A549 (cell line): ENCODE measurements at regions not wholly inside any gene's neighbourhood (a gene's known extent, or its start where the extent isn't known, plus 50 kb on each side); places are given as distances from the start of the nearest gene placed in this dataset.

Experiments used
- ATAC-seq, 2 experiments: fragments of 200-7000 bp in 1 of 2; fragments of >200 bp in 1 of 2; cut with Nextera tagmentation in 1 of 2; cut with Tn5 transposase in 1 of 2; 3 replicates each; pipeline versions ENCODE4 v1.8.0 to v1.9.1; 2018 to 2020; ENCODE audit warnings: mild to moderate bottlenecking in 1 of 2, moderate library complexity in 1 of 2
- CTCF ChIA-PET: fragments of 300-600 bp; sonication (Branson Sonifier 250); formaldehyde crosslinking; extraction: SDS; loops from one replicate; lab custom pipeline; 2021; ENCODE audit warnings: antibody characterized with exemption, inconsistent platforms; lab: Yijun Ruan, JAX
- POLR2A ChIA-PET: fragments of 350-600 bp; formaldehyde crosslinking; extraction: SDS; loops from one replicate; lab custom pipeline; 2021; ENCODE audit warnings: antibody characterized with exemption, inconsistent platforms; lab: Yijun Ruan, JAX
- DNase-seq, 2 experiments: peaks; one replicate each; pipeline versions ENCODE4 v3.0.0 to v3.0.0-alpha.2; 2011 to 2016; ENCODE audit warnings: low read depth in 1 of 2, low spot score in 1 of 2
- FAIRE-seq: peaks from 2 replicates; lab custom pipeline; 2011; peaks lifted over from hg19 to GRCh38; lab: Jason Lieb, UNC
- H3K27ac ChIP-seq, 2 experiments: fragments of >200 bp; sonication (Bioruptor Twin); formaldehyde crosslinking; 3 replicates each; pipeline ENCODE4 v1.5.1; 2016 to 2017
- H3K4me1 ChIP-seq: fragments of >200 bp; sonication (Bioruptor Twin); formaldehyde crosslinking; 3 replicates; pipeline ENCODE4 v1.6.1; 2016
- H3K4me2 ChIP-seq: fragments of >200 bp; sonication (Bioruptor Twin); formaldehyde crosslinking; 3 replicates; pipeline ENCODE4 v1.6.1; 2016
- H3K4me3 ChIP-seq: fragments of >200 bp; sonication (Bioruptor Twin); formaldehyde crosslinking; 3 replicates; pipeline ENCODE4 v1.5.1; 2016
- H3K9me3 ChIP-seq: fragments of >200 bp; sonication (Bioruptor Twin); formaldehyde crosslinking; 3 replicates; pipeline ENCODE4 v1.6.1; 2016
- ATOH8 ChIP-seq: fragments of 250-450 bp; sonication (Bioruptor Pico); IDR thresholded peaks from 2 replicates; pipeline ENCODE4 v1.5.0; 2020; ENCODE audit warnings: low read depth, mild to moderate bottlenecking, moderate library complexity
- CBX2 ChIP-seq: fragments of 200-600 bp; sonication (generic); IDR thresholded peaks from 2 replicates; pipeline ENCODE4 v1.6.1; 2016; ENCODE audit warnings: low read depth, mild to moderate bottlenecking, borderline replicate concordance
- CBX8 ChIP-seq: fragments of 200-600 bp; sonication (generic); IDR thresholded peaks from 2 replicates; pipeline ENCODE4 v1.6.1; 2016
- CEBPB ChIP-seq, 2 experiments: fragments of >200 bp in 1 of 2; sonication (Bioruptor Twin) in 1 of 2; formaldehyde crosslinking in 1 of 2; IDR thresholded peaks; 2 replicates each; pipeline ENCODE4 v1.6.1; 2012 to 2016
- EP300 ChIP-seq, 2 experiments: fragments of >200 bp; sonication (Bioruptor Twin); formaldehyde crosslinking; IDR thresholded peaks; 2 replicates in 1 of 2; 3 replicates in 1 of 2; pipeline ENCODE4 v1.6.1; 2016 to 2017
- FOSB ChIP-seq: fragments of 250-450 bp; sonication (Bioruptor Pico); IDR thresholded peaks from 2 replicates; pipeline ENCODE4 v1.5.0; 2020; ENCODE audit warnings: mild to moderate bottlenecking, moderate library complexity
- FOSL2 ChIP-seq, 2 experiments: fragments of 450-650 bp in 1 of 2; fragments of >200 bp in 1 of 2; sonication (Bioruptor Twin) in 1 of 2; formaldehyde crosslinking; IDR thresholded peaks; 2 replicates each; pipeline versions ENCODE4 v1.5.0 to v1.6.1; 2016 to 2020; ENCODE audit warnings: mild to moderate bottlenecking in 1 of 2, moderate library complexity in 1 of 2
- HDAC2 ChIP-seq: fragments of 200-600 bp; sonication (generic); IDR thresholded peaks from 2 replicates; pipeline ENCODE4 v1.6.1; 2016
- HES2 ChIP-seq: fragments of >200 bp; sonication (Bioruptor Twin); formaldehyde crosslinking; IDR thresholded peaks from 2 replicates; pipeline ENCODE4 v1.6.1; 2016
- HOXB13 ChIP-seq: fragments of 250-450 bp; sonication (Bioruptor Pico); IDR thresholded peaks from 2 replicates; pipeline ENCODE4 v1.5.0; 2020; ENCODE audit warnings: low read depth, mild to moderate bottlenecking, moderate library complexity
- NPAS2 ChIP-seq: fragments of 250-450 bp; sonication (Bioruptor Pico); IDR thresholded peaks from 2 replicates; pipeline ENCODE4 v1.8.0; 2022; ENCODE audit warnings: mild to moderate bottlenecking, moderate library complexity, borderline replicate concordance
- NR3C1 ChIP-seq: fragments of >200 bp; sonication (Bioruptor Twin); formaldehyde crosslinking; IDR thresholded peaks from 3 replicates; pipeline ENCODE4 v1.6.1; 2017
- POLR2AphosphoS2 ChIP-seq: conservative IDR thresholded peaks from 2 replicates; pipeline ENCODE4 v1.6.1; 2012; ENCODE audit warnings: low read length, improper control_type of control experiment, inconsistent platforms
- RCOR1 ChIP-seq: fragments of 150-350 bp; IDR thresholded peaks from 2 replicates; pipeline ENCODE4 v1.6.1; 2014; ENCODE audit warnings: antibody characterized with exemption, low read length, low read depth
- RFX5 ChIP-seq: fragments of 450-650 bp; IDR thresholded peaks from 2 replicates; pipeline ENCODE4 v1.7.1; 2014; ENCODE audit warnings: antibody characterized with exemption, mild to moderate bottlenecking, moderate library complexity
- RNF2 ChIP-seq: fragments of 200-600 bp; sonication (generic); IDR thresholded peaks from 2 replicates; pipeline ENCODE4 v1.6.1; 2016; ENCODE audit warnings: low read depth, mild to moderate bottlenecking, antibody characterized with exemption, moderate library complexity, borderline replicate concordance
- TP53 ChIP-seq: fragments of 250-450 bp; sonication (Bioruptor Pico); IDR thresholded peaks from 2 replicates; pipeline ENCODE4 v1.5.0; 2021; ENCODE audit warnings: mild to moderate bottlenecking, moderate library complexity
- ZFP36 ChIP-seq: fragments of 450-650 bp; IDR thresholded peaks from 2 replicates; pipeline ENCODE4 v1.6.1; 2014; ENCODE audit warnings: borderline replicate concordance; ENCODE audit not compliant: partially characterized antibody
- WGBS: methylation state at CpG from one replicate; pipeline ENCODE4 v1.1.6; 2017; ENCODE audit errors: missing lambda C conversion rate; 5-methylcytosine and 5-hydroxymethylcytosine counted together
- TF ChIP-seq, protein P1 (sequence below): fragments of 250-450 bp; sonication (Bioruptor Pico); IDR thresholded peaks from 2 replicates; pipeline ENCODE4 v1.5.0; 2021; ENCODE audit warnings: mild to moderate bottlenecking, moderate library complexity, borderline replicate concordance
- TF ChIP-seq, protein P2 (sequence below): fragments of 450-650 bp; IDR thresholded peaks from 2 replicates; pipeline ENCODE4 v1.6.1; 2014; ENCODE audit warnings: antibody characterized with exemption

GRCh38 chr6:40282986-40283385 is 304.2 kb downstream of the LRFN2 start:
- Histone ChIP-seq H3K9me3 (no peaks in the 10 kb centered on the region), H3K4me2 (no peak overlapping the region), H3K4me3 (no peak overlapping the region), H3K27ac (no peak overlapping the region), H3K4me1 (no peaks in the 10 kb centered on the region)
- ATAC-seq (no peak), FAIRE-seq (no peak), DNase-seq (no peak)
- POLR2A ChIA-PET: no interaction called here
- 10% methylated on average over 2 of the region's 2 CpGs for WGBS
- CTCF ChIA-PET: no interaction called here
- TF ChIP-seq HOXB13: no peak
- no peak for TF ChIP-seq CEBPB (IDR thresholded peaks at IDR 0.05)
- no peak for TF ChIP-seq HES2
- TF ChIP-seq RNF2: no peak
- no peak for TF ChIP-seq TP53 (CRISPR knock-in tag)
- TF ChIP-seq NPAS2 (CRISPR knock-in tag): no peak

DNA sequence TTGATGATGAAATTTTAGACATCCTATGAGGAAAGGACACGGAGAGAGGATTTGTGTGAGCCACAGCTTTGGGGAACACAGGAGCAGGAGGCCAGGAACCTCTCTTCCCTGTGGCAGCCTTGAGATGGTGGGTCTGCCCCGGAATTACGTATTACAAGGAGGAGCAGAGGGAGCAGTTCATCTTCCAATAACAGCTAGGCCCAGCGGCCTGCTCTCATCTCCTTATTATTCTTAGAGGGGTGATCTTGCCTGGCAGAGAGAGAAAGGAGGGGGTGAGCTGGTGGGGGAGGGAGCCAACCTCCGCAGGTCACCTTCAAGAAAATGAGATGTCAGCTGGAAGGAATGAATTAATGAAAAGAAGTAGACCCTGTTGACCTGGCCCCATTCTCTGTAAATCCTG is 305.8 kb downstream of the LRFN2 start:
- no peaks in the 10 kb centered on the region for H3K4me1 ChIP-seq
- POLR2A ChIA-PET: no interaction called here
- TF ChIP-seq POLR2AphosphoS2: no peak
- TF ChIP-seq HDAC2: no peak
- TF ChIP-seq RFX5: no peak
- no peak for TF ChIP-seq ZFP36
- TF ChIP-seq, protein P1, sequence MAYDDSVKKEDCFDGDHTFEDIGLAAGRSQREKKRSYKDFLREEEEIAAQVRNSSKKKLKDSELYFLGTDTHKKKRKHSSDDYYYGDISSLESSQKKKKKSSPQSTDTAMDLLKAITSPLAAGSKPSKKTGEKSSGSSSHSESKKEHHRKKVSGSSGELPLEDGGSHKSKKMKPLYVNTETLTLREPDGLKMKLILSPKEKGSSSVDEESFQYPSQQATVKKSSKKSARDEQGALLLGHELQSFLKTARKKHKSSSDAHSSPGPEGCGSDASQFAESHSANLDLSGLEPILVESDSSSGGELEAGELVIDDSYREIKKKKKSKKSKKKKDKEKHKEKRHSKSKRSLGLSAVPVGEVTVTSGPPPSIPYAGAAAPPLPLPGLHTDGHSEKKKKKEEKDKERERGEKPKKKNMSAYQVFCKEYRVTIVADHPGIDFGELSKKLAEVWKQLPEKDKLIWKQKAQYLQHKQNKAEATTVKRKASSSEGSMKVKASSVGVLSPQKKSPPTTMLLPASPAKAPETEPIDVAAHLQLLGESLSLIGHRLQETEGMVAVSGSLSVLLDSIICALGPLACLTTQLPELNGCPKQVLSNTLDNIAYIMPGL (CRISPR knock-in tag): no peak
- TF ChIP-seq NR3C1: no peak
- no peak for TF ChIP-seq CBX2
- TF ChIP-seq RCOR1: no peak
- no peak for TF ChIP-seq ATOH8 (CRISPR knock-in tag)
- no peak for TF ChIP-seq TP53 (CRISPR knock-in tag)
- TF ChIP-seq FOSB (CRISPR knock-in tag): no peak
- TF ChIP-seq FOSL2 (IDR thresholded peaks at IDR 0.05): no peak
- TF ChIP-seq FOSL2 (CRISPR knock-in tag; IDR thresholded peaks at IDR 0.05): no peak

GRCh38 chr6:40280231-40280630 is 306.9 kb downstream of the LRFN2 start:
- H3K4me1 ChIP-seq: no peaks in the 10 kb centered on the region
- H3K27ac ChIP-seq: no peak overlapping the region
- ChIA-PET POLR2A (no interaction called here), CTCF (no interaction called here)
- H3K4me3 ChIP-seq: no peak overlapping the region
- 33% methylated on average over 3 of the region's 3 CpGs for WGBS
- ATAC-seq: no peak
- TF ChIP-seq, protein P2, sequence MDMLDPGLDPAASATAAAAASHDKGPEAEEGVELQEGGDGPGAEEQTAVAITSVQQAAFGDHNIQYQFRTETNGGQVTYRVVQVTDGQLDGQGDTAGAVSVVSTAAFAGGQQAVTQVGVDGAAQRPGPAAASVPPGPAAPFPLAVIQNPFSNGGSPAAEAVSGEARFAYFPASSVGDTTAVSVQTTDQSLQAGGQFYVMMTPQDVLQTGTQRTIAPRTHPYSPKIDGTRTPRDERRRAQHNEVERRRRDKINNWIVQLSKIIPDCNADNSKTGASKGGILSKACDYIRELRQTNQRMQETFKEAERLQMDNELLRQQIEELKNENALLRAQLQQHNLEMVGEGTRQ: no peak
- TF ChIP-seq CBX8 (no peak), EP300 (IDR thresholded peaks at IDR 0.05) (no peak), HES2 (no peak)
- FAIRE-seq: no peak
- no peaks in the 10 kb centered on the region for H3K9me3 ChIP-seq
- H3K4me2 ChIP-seq: no peak overlapping the region
- no peak for DNase-seq

More for the DNA sequence above, 305.8 kb downstream of the LRFN2 start:
- CTCF ChIA-PET: no interaction called here
- Histone ChIP-seq H3K9me3 (no peaks in the 10 kb centered on the region), H3K4me3 (no peak overlapping the region), H3K4me2 (no peak overlapping the region), H3K27ac (no peak overlapping the region)
- FAIRE-seq (no peak), DNase-seq (no peak), ATAC-seq (no peak)
- 39% methylated on average over 5 of the region's 5 CpGs for WGBS
